ENCODE measurements at regions not wholly inside any gene's neighbourhood (a gene's known extent, or its start where the extent isn't known, plus 50 kb on each side); places are given as distances from the start of the nearest gene placed in this dataset.
"Not testable (repeated sequence)": the region's sequence is repeated elsewhere in the genome, so short reads cannot be mapped to it uniquely, and the experiment has no call there.

DNA sequence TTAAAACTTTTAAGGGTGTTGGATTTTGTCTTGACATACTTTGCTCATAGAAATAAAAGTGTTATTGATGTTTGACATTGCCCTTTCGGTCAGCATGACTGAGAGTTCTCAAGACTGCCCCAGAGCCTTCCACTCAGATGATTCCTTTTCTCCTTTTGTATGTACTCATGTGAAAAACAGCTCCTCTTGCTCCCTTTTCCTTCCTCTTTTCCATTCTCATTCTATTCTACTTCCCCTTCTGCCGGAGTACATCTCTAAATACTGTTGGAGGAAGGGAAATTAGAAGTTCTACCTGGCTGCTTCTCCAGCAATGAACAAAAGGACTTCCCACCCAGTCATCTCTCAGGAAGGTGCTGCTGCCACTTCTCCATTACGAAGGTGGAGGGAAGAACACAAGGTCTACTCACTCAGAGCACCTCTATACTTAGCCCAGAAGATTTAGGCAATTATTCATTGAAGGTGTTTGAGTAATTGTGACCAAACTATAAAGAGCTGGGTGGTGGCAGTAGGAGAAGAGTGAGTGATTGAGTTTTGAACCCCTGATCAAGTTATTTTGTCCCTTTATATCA lies 163.8 kb upstream of the MBNL1 start:
- no peak for DNase-seq

DNA sequence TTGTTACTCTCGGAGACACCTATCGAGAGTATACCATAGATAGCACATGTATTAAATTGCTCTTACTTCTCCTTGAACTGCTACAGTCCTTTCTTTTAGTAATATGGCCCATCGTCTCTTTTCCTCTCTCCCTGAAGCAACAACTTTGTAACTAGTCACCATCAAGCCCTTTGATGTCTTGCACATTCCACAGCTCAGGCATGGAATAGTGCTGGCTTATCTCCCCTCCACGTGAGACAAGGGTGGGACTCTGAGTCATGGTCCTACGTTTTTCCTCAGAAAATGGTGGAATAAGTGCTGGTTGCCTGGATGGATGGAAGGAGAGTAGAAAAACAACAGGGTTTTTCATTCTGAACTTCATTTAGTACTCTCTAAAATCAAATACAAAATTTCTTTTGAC lies 163.3 kb upstream of the MBNL1 start:
- DNase-seq = no peak

DNA sequence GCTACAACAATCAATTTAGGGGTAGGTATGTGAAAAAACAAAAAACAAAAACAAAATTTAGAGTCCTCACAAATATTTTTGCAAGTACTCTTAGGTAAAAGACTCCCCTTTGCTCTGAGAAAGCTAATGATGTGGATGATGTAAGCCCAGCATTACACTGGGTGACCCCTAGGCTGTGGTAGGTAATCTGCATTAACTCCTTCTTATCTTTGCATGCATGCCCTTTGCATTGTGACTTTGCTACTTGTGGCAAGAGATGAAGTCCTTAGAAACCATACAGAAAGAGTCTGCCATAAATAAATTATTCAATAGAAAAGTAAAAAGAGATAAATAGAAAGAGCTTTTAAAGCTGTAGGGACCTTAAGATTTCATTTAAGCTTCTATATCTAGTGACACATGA lies 159.7 kb upstream of the MBNL1 start:
- DNase-seq = no peak

DNA sequence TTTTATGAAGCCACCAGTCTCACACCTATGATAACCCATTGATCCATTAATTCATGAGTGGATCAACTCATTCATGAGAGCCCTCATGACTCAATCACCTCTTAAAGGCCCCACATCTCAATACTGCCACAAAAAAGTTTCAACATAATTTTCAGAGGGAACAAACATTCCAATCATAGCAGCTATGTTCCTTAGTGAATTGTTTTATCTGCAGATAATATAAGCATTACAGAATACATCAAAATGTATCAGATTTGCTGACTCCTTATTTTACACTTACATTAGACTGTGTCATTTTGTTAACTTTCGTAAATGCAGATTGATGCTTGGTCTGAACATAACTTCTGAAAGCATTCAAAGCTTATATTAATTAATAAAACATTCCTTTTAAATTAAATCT lies 155.3 kb upstream of the MBNL1 start:
- DNase-seq = no peak

DNA sequence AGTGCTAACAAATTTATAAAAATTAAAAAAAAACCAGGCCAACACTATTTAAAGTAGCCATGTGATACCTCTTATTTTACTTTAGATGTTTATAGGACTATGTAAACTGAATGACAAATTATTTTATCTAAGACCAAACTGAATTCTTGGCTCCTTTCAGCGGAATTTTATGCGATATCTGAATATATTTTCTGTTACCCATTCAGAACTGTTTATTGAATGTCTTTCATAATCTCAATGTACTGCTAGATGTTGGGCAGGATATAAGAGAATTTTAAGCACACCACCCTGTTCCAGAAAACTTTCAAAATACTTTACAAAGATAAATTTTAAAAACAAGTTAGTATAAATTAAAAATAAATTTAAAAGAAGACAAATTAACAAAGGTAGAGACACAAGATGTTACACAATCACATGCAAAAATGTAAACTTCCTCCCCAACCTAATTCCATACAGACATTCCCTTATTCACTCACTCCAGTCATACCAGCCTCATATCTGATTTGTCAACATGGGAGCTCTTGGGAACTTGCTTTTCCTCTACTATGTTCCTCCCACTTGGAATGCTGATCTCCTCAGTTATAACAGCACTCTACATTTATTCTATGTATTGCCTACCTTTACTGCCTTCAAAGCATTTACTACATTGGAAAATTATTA lies 154.6 kb upstream of the MBNL1 start:
- no peak for DNase-seq

DNA sequence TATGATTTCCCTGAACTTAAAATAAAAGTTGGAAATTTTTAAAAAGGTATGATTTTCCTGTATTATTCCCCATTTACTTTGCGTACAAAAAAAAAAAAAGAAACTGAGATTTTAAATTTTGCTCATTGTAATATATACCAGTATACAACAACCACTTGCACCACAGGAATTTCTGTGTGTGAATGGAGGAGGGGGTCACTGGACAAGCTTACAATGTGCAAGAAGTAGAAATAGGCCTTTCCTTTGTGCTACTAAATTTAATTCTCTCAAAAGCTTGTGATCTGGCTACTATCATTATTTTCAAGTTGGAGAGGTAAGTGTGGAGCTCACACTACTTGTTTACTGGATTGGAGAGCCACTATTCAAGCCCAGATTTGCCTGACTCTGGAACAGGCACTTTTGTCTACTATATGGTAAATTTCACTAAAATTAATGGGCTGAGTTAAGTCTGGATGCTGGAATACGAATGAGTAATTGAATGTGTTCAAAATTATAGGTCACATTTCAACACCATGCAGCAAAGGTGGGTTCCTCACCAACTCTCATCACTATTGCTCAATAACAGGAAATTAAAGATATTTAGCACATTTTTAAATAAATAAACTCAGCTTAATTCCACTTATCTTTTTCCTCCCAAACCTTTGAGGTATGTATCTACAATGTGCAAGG lies 148.0 kb upstream of the MBNL1 start:
- DNase-seq = no peak

DNA sequence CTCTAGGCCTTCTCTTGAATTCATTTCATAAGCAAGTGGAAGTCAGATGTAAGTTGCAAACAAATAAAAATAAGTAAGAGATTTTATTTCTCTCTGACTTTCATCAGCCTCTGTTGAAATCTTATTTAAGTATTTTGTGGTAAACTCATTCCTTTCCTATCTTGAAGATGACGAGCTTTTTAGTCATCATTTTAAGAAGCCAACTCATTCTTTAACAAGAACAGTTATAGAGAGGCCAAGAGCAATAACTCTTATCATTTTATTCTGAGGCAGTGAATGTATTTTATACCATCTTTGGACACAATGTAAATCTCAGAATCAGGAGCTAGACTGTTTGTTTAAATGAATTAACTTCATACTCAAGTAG lies 147.5 kb upstream of the MBNL1 start:
- no peak for DNase-seq

DNA sequence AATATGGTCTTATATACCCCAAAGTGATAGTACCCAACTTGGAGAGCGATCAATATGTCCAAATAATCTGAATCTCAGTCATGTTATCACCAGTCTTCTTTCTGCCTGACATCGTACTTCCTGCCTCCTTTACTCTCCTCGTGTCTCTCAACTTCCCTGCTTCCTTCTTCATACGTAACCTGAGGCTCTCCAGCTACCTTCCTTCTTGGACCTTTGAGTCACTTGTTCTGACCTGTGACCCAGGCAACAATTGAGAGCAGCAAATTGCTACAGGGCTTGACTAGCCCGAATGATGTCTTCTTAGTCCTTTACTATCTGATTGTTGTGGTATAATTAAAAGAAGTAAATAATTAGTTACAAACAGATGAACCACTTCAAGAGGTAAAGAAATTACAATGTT lies 145.9 kb upstream of the MBNL1 start:
- DNase-seq = no peak

DNA sequence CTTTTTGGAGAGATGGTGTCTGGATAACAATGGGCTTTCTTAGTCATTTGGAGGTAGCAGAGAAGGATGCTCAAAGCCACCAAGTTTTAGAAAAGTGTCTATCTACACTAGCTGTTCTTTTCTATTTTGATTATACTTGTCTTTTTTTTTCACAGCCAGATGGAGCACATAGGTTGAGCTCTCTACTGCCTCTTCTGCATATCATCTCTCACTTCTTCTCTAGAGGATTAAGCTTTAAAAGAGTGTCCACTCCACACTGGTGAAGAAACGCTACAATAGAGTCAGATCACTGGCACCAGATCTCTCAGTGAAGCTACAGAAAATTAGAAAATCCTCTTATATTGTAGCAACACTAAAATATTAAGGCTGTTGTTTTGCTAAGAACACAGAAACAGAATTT lies 145.3 kb upstream of the MBNL1 start:
- no peak for DNase-seq

DNA sequence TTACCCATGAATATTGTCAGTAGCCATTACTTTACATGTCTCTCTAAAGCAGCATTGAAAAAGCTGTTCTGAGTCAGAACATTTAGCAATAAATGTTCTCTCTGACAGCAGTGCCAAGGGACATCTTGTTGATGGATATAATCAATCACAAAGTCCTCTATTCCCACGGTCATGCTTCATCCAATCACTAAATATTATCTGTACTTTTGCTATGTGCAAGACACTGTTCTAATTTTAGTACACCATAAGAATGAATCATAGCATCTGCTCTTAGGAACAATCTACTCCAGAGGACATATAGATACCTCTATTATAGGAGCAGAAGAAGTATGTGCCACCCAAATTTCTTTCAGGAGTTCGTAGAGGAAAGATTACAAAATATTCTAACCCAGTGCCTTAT lies 142.5 kb upstream of the MBNL1 start:
- no peak for DNase-seq

DNA sequence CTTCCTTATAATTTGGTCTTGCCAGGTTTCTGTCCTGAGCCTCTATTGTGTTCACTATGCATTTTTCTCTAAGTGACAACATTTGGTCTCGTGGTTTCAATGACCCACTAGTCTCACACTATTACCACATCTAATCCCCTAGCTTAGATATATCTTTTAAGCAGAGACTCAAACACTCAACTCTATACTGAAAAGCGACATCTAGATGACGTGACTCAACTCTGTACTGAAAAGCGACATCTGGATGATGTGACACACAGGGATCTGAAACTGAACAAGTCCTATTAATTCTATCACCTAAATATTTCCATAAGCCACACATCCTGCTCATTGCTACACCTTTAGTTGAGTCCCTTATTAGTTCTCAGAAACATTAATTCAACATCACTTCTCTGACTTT lies 141.7 kb upstream of the MBNL1 start:
- DNase-seq = no peak

DNA sequence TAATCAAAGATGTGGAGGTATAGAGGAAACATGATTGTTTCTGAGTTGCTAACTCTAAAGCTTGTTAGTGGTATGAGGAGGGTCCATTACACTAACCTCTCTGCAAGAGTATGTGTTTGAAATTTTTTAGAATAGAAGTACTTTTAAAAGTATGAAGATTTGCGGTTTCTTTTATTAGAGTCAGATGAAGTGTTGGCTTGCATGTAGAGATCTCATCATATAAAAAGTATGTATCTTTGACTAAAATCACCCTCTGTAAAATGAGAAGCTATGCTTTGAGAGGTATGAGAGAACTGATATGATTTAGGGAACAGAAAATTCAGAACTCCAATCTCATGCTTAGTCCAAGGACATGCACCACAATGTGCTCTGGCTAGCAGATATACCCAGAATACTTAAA lies 140.4 kb upstream of the MBNL1 start:
- no peak for DNase-seq

DNA sequence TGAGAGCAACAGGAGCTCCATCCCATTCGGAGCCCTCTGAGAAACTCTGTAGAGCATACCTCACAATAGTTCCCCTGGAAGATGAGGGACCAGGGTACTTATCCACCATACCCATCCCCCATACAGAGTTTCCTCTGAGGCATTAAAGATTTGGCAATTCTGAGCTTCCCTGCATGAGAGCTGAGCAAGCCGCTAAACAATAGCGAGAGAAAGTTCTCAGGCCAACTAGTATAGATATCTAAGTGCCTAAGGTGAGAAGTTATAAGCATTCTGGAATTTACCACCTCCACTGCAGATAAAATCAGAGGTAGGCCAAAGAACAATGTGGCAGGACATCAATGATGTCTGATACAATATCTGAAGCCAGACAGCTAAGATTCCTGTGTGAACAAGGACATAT lies 129.1 kb upstream of the MBNL1 start:
- DNase-seq = no peak

DNA sequence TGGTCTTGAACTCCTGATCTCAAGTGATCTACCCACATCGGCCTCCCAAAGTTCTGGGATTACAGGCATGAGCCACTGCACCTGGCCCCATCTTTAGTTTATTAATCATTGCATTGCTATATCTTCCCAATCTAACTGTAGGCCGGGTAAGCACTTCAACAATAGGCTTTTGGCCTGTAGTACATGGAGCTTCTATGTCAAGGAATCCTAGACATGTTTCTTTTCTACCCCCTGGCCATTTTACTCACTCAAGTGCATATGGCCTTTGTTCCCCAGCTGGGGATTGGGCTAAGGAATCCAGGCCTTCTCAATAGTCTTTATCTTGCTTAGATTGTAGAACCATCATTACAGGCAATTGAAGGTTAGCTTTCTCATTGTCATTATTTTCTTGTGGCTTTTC lies 122.3 kb upstream of the MBNL1 start:
- DNase-seq = no peak

DNA sequence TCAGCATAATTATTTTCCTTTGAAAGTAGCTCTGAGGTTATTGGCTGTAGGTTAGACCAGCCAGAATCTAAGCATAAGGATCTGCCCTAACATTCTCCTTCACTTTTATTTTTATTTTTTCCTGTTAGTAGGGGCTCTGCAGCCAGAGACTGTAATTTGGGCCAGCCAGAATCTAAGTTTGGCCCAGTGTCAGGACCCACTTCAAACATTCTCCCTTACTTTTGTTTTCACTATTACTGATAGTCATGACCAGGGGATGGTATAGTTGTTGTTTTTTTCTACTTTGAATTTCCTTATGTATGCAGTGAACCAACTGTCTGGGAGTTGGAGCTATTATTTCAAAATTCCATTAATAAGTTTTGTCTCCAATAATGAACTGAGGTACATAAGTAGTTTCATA lies 121.0 kb upstream of the MBNL1 start:
- no peak for DNase-seq

DNA sequence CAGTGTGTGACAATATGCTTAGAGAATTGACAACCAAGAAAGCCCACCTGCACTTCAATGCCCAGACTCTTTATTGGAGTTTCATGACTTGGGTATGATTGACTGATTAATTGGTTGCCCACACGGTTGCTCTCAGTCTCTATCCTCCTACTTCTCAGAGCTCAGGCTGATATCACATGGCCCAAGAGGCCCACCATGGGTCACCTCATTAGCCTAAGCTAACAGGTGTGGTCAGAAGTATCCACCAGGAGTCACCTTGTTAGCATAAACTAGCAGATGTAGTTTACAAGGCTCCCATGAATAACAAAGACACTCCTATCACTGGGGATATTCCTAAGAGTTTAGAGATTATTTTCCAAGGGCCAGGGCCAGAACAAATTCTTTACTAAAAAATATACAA lies 120.2 kb upstream of the MBNL1 start:
- DNase-seq = no peak

DNA sequence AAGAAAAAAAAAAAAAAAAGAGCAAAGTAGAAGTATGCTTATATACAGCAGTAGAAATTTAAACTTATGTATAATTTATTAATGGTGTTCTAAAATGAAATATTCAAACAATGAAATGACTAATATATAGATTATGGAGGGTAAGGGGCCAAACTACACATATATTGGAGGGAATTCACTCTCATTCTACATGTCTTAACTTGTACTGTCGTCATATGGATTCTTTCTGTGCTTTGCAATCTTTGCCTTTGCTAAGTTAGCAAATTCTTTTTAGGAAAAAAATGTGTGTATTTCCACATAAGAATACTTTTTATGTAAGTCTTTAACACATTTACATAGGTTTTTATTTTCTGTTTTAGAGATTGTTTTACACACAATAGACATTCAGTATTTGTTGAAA lies 118.9 kb upstream of the MBNL1 start:
- DNase-seq = no peak

DNA sequence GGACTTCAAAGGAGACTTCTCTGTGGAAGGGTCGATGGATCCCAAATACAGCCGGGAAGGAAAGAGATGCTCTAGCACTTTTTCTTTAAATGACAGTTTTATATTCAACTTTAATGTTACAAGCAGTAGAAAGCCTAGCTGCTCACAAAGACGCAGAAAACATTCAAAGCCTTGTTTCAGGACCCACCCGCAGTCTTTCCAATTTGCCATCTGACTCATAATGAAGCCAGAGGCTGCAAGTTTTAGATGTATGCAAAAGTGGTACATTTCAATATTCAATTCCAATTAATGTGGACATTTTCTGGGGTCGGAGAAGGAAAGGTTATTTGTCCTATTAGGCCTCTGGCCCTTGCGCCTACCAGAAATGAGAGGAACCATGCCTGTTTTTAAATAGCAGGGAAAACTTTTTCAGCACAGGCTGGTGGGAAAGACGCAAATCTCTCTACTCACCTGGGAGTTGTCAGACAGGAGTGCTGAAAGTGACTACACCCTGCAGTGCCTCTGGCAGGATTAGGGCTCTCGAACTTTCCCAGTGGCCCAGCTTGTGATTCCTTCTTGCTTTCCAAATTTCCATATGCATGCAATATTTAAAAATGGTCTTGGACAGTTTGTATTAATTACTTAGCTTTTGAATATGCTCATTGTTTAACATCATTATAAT lies 117.4 kb upstream of the MBNL1 start:
- no peak for DNase-seq

DNA sequence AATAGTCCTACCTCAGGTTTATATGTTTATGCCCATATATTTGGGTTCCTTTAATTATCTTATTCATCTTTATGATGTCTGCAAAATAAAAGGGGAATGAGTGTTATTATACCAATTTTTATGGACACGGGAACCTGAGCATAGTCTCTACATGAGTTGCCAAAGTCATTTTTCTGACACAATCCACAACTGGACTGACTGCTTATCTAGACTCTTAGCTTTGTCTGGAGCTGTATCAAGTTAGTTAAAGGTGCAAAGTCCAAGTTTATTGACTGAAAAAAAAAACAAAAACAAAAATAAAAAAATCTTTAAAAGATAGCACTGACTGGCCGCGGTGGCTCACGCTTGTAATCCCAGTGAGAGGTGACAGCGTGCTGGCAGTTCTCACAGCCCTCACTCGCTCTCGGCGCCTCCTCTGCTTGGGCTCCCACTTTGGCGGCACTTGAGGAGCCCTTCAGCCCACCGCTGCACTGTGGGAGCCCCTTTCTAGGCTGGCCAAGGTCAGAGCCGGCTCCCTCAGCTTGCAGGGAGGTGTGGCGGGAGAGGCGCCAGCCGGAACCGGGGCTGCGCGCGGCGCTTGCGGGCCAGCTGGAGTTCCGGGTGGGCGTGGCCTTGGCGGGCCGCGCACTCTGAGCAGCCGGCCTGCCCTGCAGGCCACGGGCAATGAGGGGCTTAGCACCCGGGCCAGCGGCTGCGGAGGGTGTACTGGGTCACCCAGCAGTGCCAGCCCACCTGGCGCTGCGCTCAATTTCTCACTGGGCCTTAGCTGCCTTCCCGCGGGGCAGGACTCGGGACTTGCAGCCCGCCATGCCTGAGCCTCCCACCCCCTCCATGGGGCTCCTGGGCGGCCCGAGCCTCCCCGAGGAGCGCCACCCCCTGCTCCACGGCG lies 116.6 kb upstream of the MBNL1 start:
- not testable (repeated sequence) for DNase-seq

DNA sequence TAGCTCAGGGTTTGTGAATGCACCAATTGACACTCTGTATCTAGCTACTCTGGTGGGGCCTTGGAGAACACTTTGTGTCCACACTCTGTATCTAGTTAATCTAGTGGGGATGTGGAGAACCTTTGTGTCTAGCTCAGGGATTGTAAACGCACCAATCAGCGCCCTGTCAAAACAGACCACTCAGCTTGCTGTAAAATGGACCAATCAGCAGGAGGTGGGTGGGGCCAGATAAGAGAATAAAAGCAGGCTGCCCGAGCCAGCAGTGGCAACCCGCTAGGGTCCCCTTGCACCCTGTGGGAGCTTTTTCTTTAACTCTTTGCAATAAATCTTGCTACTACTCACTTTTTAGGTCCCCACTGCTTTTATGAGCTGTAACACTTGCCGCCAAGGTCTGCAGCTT lies 115.6 kb upstream of the MBNL1 start:
- DNase-seq = not testable (repeated sequence)

DNA sequence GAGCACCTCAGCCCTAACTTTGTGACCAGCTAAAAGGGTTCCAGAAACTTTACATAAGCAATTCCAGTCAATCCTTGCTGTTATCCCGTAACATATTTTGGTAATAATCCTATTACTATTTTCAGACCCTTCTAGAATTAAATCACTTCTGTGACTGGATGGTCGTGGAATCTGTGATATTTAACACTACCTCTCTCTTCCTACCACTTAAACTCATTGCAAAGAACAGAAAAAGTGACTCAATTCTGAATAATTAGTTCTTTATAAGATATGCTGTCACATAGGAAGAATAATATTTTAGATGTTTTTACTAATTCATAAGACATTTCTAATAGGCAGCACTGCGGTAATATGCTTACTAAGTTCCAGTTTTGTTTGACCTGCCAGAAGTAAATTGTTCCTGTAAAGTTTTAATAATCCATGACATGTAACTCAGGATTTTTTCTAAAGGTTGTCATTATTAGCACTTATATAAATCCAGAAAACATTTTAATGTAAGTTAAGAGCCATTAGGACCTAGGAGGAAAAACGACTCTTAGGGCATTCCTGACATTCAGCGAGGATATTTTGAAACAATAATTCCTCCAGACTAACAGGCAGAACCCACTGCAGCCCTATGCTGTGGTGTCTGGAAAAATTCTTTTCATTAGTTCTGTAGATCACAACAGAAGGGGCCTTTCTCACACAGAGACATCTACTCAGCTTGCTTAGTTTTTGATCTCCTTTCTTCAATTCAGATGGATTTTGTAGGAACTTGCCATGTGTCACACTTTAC lies 113.3 kb upstream of the MBNL1 start:
- DNase-seq = no peak

DNA sequence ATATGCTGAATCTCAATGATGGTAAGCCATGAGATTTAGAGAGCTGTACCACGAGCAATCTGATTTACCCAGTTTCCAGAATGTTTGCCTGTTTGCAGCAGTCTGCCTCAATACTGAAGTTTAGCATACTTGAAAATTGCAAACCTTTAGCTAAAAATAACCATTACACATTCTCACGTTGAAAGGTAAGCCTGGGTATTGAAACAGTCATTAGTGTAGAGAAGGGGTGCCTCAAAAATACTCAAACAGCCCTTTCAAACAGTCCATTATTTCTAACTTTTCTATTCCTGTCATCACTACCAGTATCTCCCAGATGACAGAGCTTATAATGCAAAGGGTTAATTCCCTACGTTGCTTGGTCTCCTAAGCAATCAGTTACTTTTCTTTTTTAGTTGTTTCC lies 111.8 kb upstream of the MBNL1 start:
- DNase-seq = no peak

DNA sequence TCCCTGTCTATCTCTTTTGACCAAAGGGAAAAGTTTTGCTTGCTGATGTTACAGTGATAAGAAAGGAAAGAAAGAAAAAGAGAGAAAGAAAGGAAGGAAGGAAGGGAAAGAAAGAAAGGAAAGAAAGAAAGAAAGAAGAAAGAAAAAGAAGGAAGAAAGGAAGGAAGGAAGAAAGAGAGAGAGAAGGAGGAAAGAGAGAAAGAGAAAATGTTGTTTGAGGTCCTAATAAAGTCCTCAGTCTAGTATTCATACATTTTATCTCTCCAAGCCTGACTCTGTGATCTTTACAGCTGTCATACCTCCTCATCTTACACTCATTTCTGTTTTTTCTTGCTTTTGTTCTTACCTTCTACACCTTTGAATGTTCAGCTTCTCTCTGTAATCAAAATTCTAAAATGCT lies 111.4 kb upstream of the MBNL1 start:
- DNase-seq = no peak

All from NCI-H1105 (cell line).